Karpas-422 (cell line): ENCODE measurements at regions not wholly inside any gene's neighbourhood (a gene's known extent, or its start where the extent isn't known, plus 50 kb on each side); places are given as distances from the start of the nearest gene placed in this dataset.

ENCODE experiments used
- DNase-seq: peaks from one replicate; pipeline ENCODE4 v3.0.0-alpha.2; 2015
- H2AFZ ChIP-seq: fragments of 200-600 bp; sonication (generic); 2 replicates; pipeline ENCODE4 v1.6.1; 2014; ENCODE audit warnings: antibody characterized with exemption, low read length, mixed read lengths
- H3K27ac ChIP-seq: fragments of 200-600 bp; sonication (generic); 2 replicates; pipeline ENCODE4 v1.5.1; 2014; ENCODE audit warnings: mild to moderate bottlenecking, low read length, moderate library complexity
- H3K27me3 ChIP-seq: fragments of 200-600 bp; sonication (generic); 2 replicates; pipeline ENCODE4 v1.6.1; 2014; ENCODE audit warnings: low read length, mixed read lengths
- H3K36me3 ChIP-seq: fragments of 200-600 bp; sonication (generic); 2 replicates; pipeline ENCODE4 v1.6.1; 2014; ENCODE audit warnings: low read length, mixed read lengths; ENCODE audit not compliant: insufficient read depth
- H3K4me1 ChIP-seq: fragments of 200-600 bp; sonication (generic); 2 replicates; pipeline ENCODE4 v1.6.1; 2014; ENCODE audit warnings: mild to moderate bottlenecking, low read length, mixed read lengths
- H3K4me2 ChIP-seq: fragments of 200-600 bp; sonication (generic); 2 replicates; pipeline ENCODE4 v1.6.1; 2014; ENCODE audit warnings: low read length, low read depth, mild to moderate bottlenecking; ENCODE audit not compliant: poor library complexity, severe bottlenecking
- H3K4me3 ChIP-seq: fragments of 200-600 bp; sonication (generic); 2 replicates; pipeline ENCODE4 v1.5.1; 2014; ENCODE audit warnings: mild to moderate bottlenecking, antibody characterized with exemption, low read length, mixed read lengths
- H3K79me2 ChIP-seq: fragments of 200-600 bp; sonication (generic); 2 replicates; pipeline ENCODE4 v1.6.1; 2014; ENCODE audit warnings: mild to moderate bottlenecking, low read length, mixed read lengths
- H3K9ac ChIP-seq: fragments of 200-600 bp; sonication (generic); 2 replicates; pipeline ENCODE4 v1.6.0; 2014; ENCODE audit warnings: low read length
- H3K9me2 ChIP-seq: fragments of 200-600 bp; sonication (generic), shearing (Covaris generic); replicated peaks from 2 replicates; pipeline ENCODE4 v1.6.0; 2014; ENCODE audit warnings: mild to moderate bottlenecking, low read length, moderate library complexity; ENCODE audit not compliant: insufficient read depth
- H3K9me3 ChIP-seq: fragments of 300-700, 200-600 bp; sonication (generic); 2 replicates; pipeline ENCODE4 v1.6.1; 2014; ENCODE audit warnings: low read length, mixed read lengths
- H4K20me1 ChIP-seq: fragments of 200-600 bp; sonication (generic); 2 replicates; pipeline ENCODE4 v1.6.1; 2014; ENCODE audit warnings: mild to moderate bottlenecking, antibody characterized with exemption, low read length, low read depth; ENCODE audit not compliant: insufficient read depth

DNA sequence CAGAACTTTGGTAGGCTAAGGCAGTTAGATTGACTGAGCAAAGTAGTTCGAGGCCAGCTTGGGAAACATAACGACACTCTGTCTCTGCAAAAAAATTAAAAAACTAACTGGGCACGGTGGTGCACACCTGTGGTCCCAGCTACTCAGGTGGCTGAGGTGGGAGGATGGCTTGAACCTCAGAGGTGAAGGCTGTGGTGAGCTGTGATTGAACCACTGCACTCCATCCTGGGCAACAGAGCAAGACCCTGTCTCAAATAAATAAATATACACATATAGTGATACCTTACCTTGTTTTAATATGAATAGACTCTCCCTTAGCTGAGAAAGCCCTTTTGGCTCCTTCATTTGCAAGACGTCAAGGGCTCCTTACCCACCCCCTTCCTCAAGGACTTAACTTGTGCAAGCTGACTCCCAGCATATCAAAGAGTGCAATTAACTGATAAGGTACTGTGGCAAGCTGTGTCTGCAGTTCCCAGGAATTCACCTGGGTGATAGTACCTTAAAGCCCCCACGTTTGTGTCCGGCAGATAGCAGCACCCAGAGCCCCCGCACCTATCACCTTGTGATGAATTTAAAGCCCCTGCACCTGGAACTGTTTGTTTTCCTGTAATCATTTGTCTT lies 655.6 kb upstream of the GALNTL6 start:
- no peak for DNase-seq
- Histone ChIP-seq H4K20me1 (no peaks in the 10 kb centered on the region), H3K27ac (no peak overlapping the region), H3K4me2 (no peak overlapping the region), H2AFZ (no peak overlapping the region), H3K4me3 (no peak overlapping the region), H3K9me2 (no peaks in the 10 kb centered on the region), H3K4me1 (no peaks in the 10 kb centered on the region), H3K79me2 (no peaks in the 10 kb centered on the region), H3K27me3 (no peaks in the 10 kb centered on the region), H3K36me3 (no peaks in the 10 kb centered on the region), H3K9me3 (no peaks in the 10 kb centered on the region), H3K9ac (no peak overlapping the region)

GRCh38 chr4:171142639-171143038 lies 670.6 kb upstream of the GALNTL6 start:
- Histone ChIP-seq H3K4me1 (no peaks in the 10 kb centered on the region), H3K79me2 (no peaks in the 10 kb centered on the region), H3K9ac (no peak overlapping the region), H4K20me1 (no peaks in the 10 kb centered on the region), H2AFZ (no peak overlapping the region), H3K36me3 (no peaks in the 10 kb centered on the region), H3K9me2 (no peaks in the 10 kb centered on the region), H3K9me3 (no peaks in the 10 kb centered on the region), H3K4me3 (no peak overlapping the region), H3K4me2 (no peak overlapping the region), H3K27ac (no peak overlapping the region), H3K27me3 (no peaks in the 10 kb centered on the region)
- no peak for DNase-seq

DNA sequence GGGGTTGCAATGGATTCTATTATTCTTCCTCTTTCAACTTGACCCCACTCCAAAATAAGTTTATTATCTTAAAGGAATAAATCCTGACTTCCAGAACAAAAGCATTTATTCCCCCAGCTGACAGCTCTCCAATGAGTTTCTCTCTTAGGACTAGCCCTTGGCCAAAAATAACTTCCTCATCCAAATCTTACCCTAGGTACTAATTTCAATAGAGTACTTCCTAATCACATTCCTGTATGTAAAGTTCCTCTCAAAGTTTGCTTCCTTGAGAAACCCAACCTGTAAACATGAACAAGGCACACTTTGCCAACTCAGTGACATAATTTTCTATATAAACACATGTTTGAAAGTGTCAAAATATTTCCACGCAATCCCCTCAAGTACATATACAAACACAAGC lies 671.2 kb upstream of the GALNTL6 start:
- H3K9me3 ChIP-seq: no peaks in the 10 kb centered on the region
- no peaks in the 10 kb centered on the region for H3K9me2 ChIP-seq
- H3K36me3 ChIP-seq: no peaks in the 10 kb centered on the region
- no peak overlapping the region for H3K4me2 ChIP-seq
- DNase-seq: no peak
- no peak overlapping the region for H3K4me3 ChIP-seq
- H3K4me1 ChIP-seq: no peaks in the 10 kb centered on the region
- no peaks in the 10 kb centered on the region for H4K20me1 ChIP-seq
- no peak overlapping the region for H3K27ac ChIP-seq
- no peaks in the 10 kb centered on the region for H3K79me2 ChIP-seq
- no peak overlapping the region for H2AFZ ChIP-seq
- no peak overlapping the region for H3K9ac ChIP-seq
- H3K27me3 ChIP-seq: no peaks in the 10 kb centered on the region

- DNase-seq: no peak
- Histone ChIP-seq H3K9me2 (no peaks in the 10 kb centered on the region), H3K4me3 (no peak overlapping the region), H2AFZ (no peak overlapping the region), H3K79me2 (no peaks in the 10 kb centered on the region), H3K27me3 (no peaks in the 10 kb centered on the region), H3K27ac (no peak overlapping the region), H3K4me2 (no peak overlapping the region), H3K4me1 (no peaks in the 10 kb centered on the region), H3K9ac (no peak overlapping the region), H4K20me1 (no peaks in the 10 kb centered on the region), H3K9me3 (no peaks in the 10 kb centered on the region), H3K36me3 (no peaks in the 10 kb centered on the region)
Measured at GRCh38 chr4:171130256-171130801, 682.9 kb upstream of the GALNTL6 start.

DNA sequence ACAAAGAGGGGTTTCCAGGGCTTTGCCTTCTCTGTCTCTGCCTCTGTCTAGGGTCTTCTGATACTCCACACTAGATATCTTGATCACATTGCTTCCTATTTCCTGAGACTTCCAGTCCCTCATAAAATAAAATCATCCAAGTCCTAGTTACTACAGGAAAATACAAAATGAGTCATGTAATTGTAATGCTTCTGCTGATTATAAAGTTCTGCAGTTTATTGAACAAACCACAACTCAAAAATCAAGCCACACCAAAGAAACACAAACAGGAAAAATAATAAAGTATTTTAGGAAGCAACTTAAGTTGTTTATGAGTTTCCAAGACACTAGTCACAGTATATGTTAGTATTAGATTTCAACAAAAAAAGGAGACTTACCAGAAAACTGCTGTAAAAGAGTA lies 695.1 kb upstream of the GALNTL6 start:
- H3K36me3 ChIP-seq: no peaks in the 10 kb centered on the region
- no peak overlapping the region for H3K9ac ChIP-seq
- H3K4me3 ChIP-seq: no peak overlapping the region
- H3K9me3 ChIP-seq: no peaks in the 10 kb centered on the region
- DNase-seq: no peak
- H3K9me2 ChIP-seq: no peaks in the 10 kb centered on the region
- H3K4me2 ChIP-seq: no peak overlapping the region
- H4K20me1 ChIP-seq: no peaks in the 10 kb centered on the region
- H3K27me3 ChIP-seq: no peaks in the 10 kb centered on the region
- no peak overlapping the region for H3K27ac ChIP-seq
- no peaks in the 10 kb centered on the region for H3K79me2 ChIP-seq
- no peaks in the 10 kb centered on the region for H3K4me1 ChIP-seq
- no peak overlapping the region for H2AFZ ChIP-seq

DNA sequence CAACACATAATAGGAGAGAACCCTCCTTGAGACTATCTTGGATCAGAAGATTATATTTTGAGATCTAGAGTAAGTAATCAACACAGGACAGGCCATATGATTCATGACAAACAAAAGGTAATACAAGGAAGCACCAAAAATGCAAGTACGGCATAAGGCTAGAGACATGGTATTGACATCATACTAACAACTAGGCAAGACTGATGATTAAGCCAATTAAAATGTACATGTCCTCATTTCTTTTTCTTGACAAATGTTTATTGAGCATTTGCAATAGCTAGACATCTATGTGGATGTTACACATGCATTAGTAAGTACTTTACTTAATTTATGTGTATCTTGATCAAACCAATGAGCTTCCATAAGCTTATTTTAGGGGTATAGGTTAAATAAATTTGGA lies 695.7 kb upstream of the GALNTL6 start:
- Histone ChIP-seq H3K4me2 (no peak overlapping the region), H4K20me1 (no peaks in the 10 kb centered on the region), H3K9ac (no peak overlapping the region), H3K79me2 (no peaks in the 10 kb centered on the region), H3K4me3 (no peak overlapping the region), H3K9me2 (no peaks in the 10 kb centered on the region), H3K4me1 (no peaks in the 10 kb centered on the region), H3K27me3 (no peaks in the 10 kb centered on the region), H3K9me3 (no peaks in the 10 kb centered on the region), H3K27ac (no peak overlapping the region), H3K36me3 (no peaks in the 10 kb centered on the region), H2AFZ (no peak overlapping the region)
- no peak for DNase-seq

DNA sequence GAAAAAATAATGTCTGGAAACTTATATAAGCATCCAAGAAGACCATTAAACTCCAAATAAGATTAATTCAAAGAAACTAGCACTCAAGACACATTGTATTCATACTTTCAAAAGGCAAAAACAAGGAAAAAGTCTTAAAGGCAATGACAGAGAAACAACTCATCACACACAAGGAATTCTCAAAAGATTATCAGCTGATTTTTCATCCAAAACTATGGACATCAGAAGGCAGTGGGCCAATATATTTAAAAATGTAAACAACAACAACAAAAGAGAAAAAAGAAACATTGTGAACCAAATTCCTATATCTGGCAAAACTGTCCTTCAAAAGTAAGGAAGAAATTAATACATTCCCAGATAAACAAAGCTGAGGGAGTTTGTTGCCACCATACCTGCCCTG lies 711.4 kb upstream of the GALNTL6 start:
- Histone ChIP-seq H2AFZ (no peak overlapping the region), H3K4me2 (no peak overlapping the region), H3K9me2 (no peaks in the 10 kb centered on the region), H3K4me1 (no peaks in the 10 kb centered on the region), H3K4me3 (no peak overlapping the region), H3K9me3 (no peaks in the 10 kb centered on the region), H3K27ac (no peak overlapping the region), H3K27me3 (no peaks in the 10 kb centered on the region), H3K36me3 (no peaks in the 10 kb centered on the region), H3K9ac (no peak overlapping the region), H4K20me1 (no peaks in the 10 kb centered on the region), H3K79me2 (no peaks in the 10 kb centered on the region)
- DNase-seq: no peak

- Histone ChIP-seq H4K20me1 (no peaks in the 10 kb centered on the region), H3K27ac (no peak overlapping the region), H3K4me2 (no peak overlapping the region), H3K9ac (no peak overlapping the region), H3K27me3 (no peaks in the 10 kb centered on the region), H3K79me2 (no peaks in the 10 kb centered on the region), H3K36me3 (no peaks in the 10 kb centered on the region), H3K4me1 (no peaks in the 10 kb centered on the region), H2AFZ (no peak overlapping the region), H3K4me3 (no peak overlapping the region), H3K9me2 (no peaks in the 10 kb centered on the region), H3K9me3 (no peaks in the 10 kb centered on the region)
- no peak for DNase-seq
Measured at GRCh38 chr4:171087089-171087488, 726.1 kb upstream of the GALNTL6 start.
